GM18498 (cell line): ENCODE measurements at regions not wholly inside any gene's neighbourhood (a gene's known extent, or its start where the extent isn't known, plus 50 kb on each side); places are given as distances from the start of the nearest gene placed in this dataset.

Experiments used
- ATAC-seq: cut with Tn5 transposase; IDR thresholded peaks from one replicate; pipeline ENCODE4 v1.9.1; 2021; ENCODE audit warnings: mild to moderate bottlenecking, moderate library complexity; ENCODE audit not compliant: unreplicated experiment

- no peak for ATAC-seq
These were observed 158.4 kb downstream of the ANKRD60 start for GRCh38 chr20:58069796-58070663.

- no peak for ATAC-seq
These were observed 159.2 kb downstream of the ANKRD60 start for GRCh38 chr20:58069207-58069606.

- no peak for ATAC-seq
These were observed 162.7 kb downstream of the ANKRD60 start for GRCh38 chr20:58065508-58066361.

GRCh38 chr20:58064411-58065010, 163.9 kb downstream of the ANKRD60 start:
- no peak for ATAC-seq

GRCh38 chr20:58059260-58059544, 169.3 kb downstream of the ANKRD60 start:
- no peak for ATAC-seq

GRCh38 chr20:58058421-58059259, 169.8 kb downstream of the ANKRD60 start:
- no peak for ATAC-seq

GRCh38 chr20:58056921-58057686, 171.3 kb downstream of the ANKRD60 start:
- ATAC-seq = no peak

GRCh38 chr20:58056021-58056591, 172.3 kb downstream of the ANKRD60 start:
- no peak for ATAC-seq

- ATAC-seq = no peak
These were observed 173.6 kb downstream of the ANKRD60 start for GRCh38 chr20:58054780-58055373.

- no peak for ATAC-seq
These were observed 174.2 kb downstream of the ANKRD60 start for GRCh38 chr20:58054082-58054779.

GRCh38 chr20:58053391-58054055, 174.9 kb downstream of the ANKRD60 start:
- no peak for ATAC-seq

- ATAC-seq = no peak
These were observed 177.1 kb downstream of the ANKRD60 start for GRCh38 chr20:58051367-58051766.

- no peak for ATAC-seq
These were observed 180.3 kb downstream of the ANKRD60 start for GRCh38 chr20:58048096-58048702.

GRCh38 chr20:58046311-58046710, 182.1 kb downstream of the ANKRD60 start:
- no peak for ATAC-seq

GRCh38 chr20:58045579-58045978, 182.9 kb downstream of the ANKRD60 start:
- ATAC-seq = no peak

GRCh38 chr20:58044931-58045555, 183.4 kb downstream of the ANKRD60 start:
- ATAC-seq = no peak

- no peak for ATAC-seq
These were observed 184.2 kb downstream of the ANKRD60 start for GRCh38 chr20:58044286-58044685.
